GM06990 (cell line): ENCODE measurements at regions not wholly inside any gene's neighbourhood (a gene's known extent, or its start where the extent isn't known, plus 50 kb on each side); places are given as distances from the start of the nearest gene placed in this dataset.
"Not testable (repeated sequence)": the region's sequence is repeated elsewhere in the genome, so short reads cannot be mapped to it uniquely, and the experiment has no call there.

Experiments
- DNase-seq: peaks from one replicate; pipeline ENCODE4 v3.0.0-alpha.2; 2011; ENCODE audit not compliant: insufficient read length; ENCODE audit errors: extremely low read depth
- H3K27me3 ChIP-seq: replicated peaks from 2 replicates; pipeline ENCODE4 v1.6.0; 2011; ENCODE audit warnings: low read length; ENCODE audit not compliant: control insufficient read depth, insufficient read depth
- H3K36me3 ChIP-seq: 2 replicates; pipeline ENCODE4 v1.5.1; 2011; ENCODE audit warnings: low read length; ENCODE audit not compliant: control insufficient read depth, insufficient read depth
- H3K4me3 ChIP-seq: replicated peaks from 2 replicates; pipeline ENCODE4 v1.5.1; 2011; ENCODE audit warnings: low read depth, mild to moderate bottlenecking, control low read depth, low read length

- not testable (repeated sequence) for H3K27me3 ChIP-seq, H3K36me3 ChIP-seq, H3K4me3 ChIP-seq, DNase-seq
Measured at GRCh38 chr16:21372162-21372835, 94.2 kb upstream of the CRYM start.

DNA sequence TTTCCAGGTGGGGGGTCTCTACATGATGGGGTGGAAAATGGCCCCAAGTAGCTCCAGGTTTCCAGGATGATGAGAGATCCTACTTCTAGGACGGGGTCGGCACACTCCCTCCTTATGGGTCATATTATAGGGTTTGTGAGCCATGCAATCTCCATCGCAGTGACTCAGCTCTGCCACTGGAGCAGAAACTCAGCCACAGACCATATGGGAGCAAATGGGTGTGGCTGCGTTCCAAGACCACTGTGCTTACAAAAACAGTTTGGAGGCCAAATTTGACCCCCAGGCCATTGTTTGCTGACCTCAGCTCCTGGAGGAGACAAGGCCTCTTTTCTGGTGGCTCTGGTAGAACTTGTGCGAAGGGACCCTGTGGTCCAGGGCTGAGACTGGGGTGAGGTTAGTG is 92.7 kb upstream of the CRYM start:
- DNase-seq = not testable (repeated sequence)

GRCh38 chr16:21368973-21369942 is 91.2 kb upstream of the CRYM start:
- not testable (repeated sequence) for DNase-seq, H3K4me3 ChIP-seq, H3K27me3 ChIP-seq, H3K36me3 ChIP-seq

More for the DNA sequence above, 92.7 kb upstream of the CRYM start:
- not testable (repeated sequence) for H3K4me3 ChIP-seq, H3K36me3 ChIP-seq, H3K27me3 ChIP-seq

GRCh38 chr16:21367733-21368421 is 89.8 kb upstream of the CRYM start:
- DNase-seq = peak; percentile 22
- H3K4me3 ChIP-seq, H3K36me3 ChIP-seq, H3K27me3 ChIP-seq: not testable (repeated sequence)

- DNase-seq, H3K4me3 ChIP-seq, H3K27me3 ChIP-seq, H3K36me3 ChIP-seq: not testable (repeated sequence)
Measured at GRCh38 chr16:21366998-21367397, 88.9 kb upstream of the CRYM start.

DNA sequence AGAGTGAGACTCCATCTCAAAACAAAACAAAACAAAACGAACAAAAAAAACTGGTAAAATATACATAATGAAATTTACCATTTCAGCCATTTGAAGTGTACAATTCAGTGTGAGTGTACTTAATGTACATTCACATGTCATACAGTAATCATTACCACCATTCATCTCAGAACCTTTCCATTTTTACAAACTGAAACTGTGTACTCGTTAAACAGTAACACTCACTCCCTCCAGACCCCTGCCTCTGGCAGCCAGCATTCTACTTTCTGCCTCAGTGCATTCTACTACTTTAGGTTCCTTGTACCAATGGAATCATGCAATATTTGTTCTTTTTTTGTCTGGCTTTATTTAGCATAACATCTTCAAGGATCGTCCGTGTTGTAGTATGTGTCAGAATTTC is 87.5 kb upstream of the CRYM start:
- not testable (repeated sequence) for H3K4me3 ChIP-seq, DNase-seq, H3K36me3 ChIP-seq, H3K27me3 ChIP-seq

- H3K4me3 ChIP-seq, H3K36me3 ChIP-seq, H3K27me3 ChIP-seq, DNase-seq: not testable (repeated sequence)
Measured at GRCh38 chr16:21363550-21364223, 85.6 kb upstream of the CRYM start.

- not testable (repeated sequence) for H3K4me3 ChIP-seq, DNase-seq, H3K27me3 ChIP-seq, H3K36me3 ChIP-seq
Measured at GRCh38 chr16:21361612-21362227, 83.6 kb upstream of the CRYM start.

- not testable (repeated sequence) for H3K4me3 ChIP-seq, H3K36me3 ChIP-seq, H3K27me3 ChIP-seq, DNase-seq
Measured at GRCh38 chr16:21361045-21361444, 83.0 kb upstream of the CRYM start.

DNA sequence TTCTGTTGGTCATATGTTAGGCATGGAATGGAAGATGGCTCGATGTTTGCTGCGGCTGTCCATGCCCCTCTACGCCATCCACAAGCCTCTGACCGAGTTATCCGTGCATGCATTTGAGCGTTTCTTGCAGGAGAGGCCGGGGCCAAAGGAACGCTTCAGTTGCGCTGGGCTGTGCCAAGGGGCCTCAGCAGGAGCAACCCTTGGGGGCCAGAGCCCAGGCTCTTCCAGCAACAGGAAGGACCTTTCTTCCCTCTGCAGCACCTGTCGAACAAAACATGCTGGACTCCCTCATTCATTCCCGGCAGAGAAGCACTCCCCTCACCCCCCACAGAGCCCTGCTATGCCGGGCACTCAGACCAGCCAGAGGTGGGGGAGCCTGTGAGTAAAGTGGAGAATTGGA is 81.4 kb upstream of the CRYM start:
- H3K36me3 ChIP-seq, H3K27me3 ChIP-seq, H3K4me3 ChIP-seq: not testable (repeated sequence)
- peak; percentile 20 for DNase-seq

DNA sequence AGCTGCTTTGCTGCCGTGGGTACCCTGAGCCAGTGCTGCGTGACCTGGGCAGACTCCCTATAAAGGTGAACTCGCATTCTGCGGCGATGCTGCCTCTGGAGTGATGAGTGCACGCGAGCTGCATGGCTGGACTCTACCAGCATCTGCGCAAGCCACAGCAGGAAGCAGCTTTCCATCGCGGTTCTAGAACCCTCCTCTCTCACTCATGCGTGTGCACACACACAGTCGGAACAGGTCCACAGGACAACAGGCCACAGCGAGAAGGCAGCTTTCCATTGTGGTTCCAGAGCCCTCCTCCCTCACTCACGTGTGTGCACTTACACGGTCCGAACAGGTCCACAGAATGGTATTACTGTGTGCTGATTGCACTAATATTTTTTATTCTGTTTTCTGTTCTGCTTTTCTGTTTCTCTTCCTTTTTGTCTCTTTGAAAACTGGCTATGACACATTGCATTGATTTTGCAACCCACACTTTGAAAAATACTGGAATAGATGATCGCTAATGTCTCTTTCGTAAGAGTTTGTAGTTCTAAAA is 80.2 kb upstream of the CRYM start:
- peak; percentile 76 for DNase-seq
- H3K4me3 ChIP-seq, H3K27me3 ChIP-seq, H3K36me3 ChIP-seq: not testable (repeated sequence)

GRCh38 chr16:21356308-21356707 is 78.2 kb upstream of the CRYM start:
- peak; percentile 32 for DNase-seq
- H3K27me3 ChIP-seq, H3K4me3 ChIP-seq, H3K36me3 ChIP-seq: not testable (repeated sequence)

- DNase-seq, H3K4me3 ChIP-seq, H3K27me3 ChIP-seq, H3K36me3 ChIP-seq: not testable (repeated sequence)
Measured at GRCh38 chr16:21351433-21351832, 73.3 kb upstream of the CRYM start.
